Daoy (cell line): ENCODE measurements at regions not wholly inside any gene's neighbourhood (a gene's known extent, or its start where the extent isn't known, plus 50 kb on each side); places are given as distances from the start of the nearest gene placed in this dataset.

Experiments
- DNase-seq: peaks from one replicate; pipeline ENCODE4 v3.0.0-alpha.2; 2015; ENCODE audit warnings: low read depth

DNA sequence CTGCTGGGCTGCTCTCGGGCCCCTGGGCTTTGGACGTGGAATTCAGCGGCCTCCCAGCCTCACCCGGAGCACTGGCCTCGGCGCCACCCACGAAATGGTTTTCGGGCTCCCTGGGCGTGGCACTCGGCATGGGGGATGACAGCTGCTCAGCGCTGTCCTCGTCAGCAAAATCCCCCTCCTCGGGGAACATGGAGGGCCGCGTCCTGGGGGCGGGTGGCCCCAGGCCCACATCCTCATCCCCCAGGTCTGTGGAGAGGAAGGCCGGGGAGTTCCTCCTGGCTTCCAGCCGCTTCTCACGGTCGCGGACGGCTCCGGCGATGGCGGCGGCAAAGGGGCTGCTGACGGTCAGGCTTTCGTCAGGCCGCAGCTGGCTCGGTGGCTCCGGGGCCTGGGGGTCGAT is 88.4 kb downstream of the CTTN start:
- DNase-seq = no peak

DNA sequence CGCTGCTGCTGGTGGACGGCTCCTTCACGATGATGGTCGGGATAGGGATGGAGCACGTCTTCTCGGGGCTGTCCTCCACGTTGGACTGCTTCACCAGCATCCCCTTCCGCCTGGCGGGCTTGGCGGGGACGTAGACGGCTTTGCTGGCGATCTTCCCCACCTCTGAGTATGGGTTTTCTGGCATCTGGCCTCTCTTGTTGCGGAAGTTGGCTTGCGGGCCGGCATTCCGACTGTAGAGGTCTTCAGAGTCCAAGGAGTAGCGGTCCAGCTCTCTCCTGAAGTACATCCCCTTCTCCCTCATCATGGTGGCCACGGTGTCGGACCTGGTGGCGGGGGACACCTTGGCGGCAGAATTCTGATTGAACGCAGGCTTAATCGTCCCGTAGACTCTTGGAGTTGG is 88.8 kb downstream of the CTTN start:
- DNase-seq = no peak

DNA sequence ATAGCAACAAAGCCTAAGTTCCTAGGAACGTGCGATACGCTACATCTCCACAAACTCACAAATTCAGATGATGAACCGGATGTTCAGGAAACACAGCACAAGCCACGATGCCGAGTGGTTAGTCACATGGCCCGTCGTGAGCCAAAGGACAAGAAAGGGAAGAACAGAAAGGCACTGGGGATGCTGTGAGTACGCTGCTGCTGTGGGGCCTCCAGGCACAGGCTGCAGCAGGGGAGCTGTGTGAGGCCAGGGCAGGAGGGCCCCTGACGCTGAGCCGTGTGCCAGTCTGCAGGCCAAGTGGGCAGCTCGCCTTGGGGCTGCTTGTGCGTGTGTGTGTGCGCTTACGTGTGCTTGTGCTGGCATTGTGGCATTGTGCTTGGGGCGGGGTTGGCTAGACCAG is 89.4 kb downstream of the CTTN start:
- no peak for DNase-seq

DNA sequence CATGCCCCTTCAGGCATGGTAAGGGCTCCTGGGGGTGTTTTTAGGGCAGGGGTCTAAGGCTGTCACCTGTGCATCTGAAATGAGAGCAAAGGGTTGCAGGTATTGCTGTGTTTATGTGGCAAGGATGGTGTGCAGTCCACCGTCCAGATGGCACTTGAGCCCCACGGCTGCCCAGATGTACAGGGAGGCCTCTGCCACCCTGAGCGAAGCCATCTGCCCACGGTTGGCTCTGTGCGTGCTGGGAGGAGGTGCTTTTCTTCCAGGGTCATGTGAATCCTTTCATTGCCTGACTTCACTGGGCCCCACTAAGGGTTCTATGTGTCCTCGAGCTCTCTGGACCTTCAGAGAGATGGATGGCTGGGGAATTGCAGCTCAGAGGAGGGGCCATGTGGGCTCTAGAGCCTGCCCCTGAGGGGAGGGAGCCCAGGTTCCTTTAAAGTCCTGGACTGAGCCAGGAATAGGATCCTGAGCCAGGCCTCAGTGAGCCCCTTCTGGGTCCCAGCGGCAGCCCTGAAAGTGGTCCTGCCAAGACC is 89.9 kb downstream of the CTTN start:
- no peak for DNase-seq

DNA sequence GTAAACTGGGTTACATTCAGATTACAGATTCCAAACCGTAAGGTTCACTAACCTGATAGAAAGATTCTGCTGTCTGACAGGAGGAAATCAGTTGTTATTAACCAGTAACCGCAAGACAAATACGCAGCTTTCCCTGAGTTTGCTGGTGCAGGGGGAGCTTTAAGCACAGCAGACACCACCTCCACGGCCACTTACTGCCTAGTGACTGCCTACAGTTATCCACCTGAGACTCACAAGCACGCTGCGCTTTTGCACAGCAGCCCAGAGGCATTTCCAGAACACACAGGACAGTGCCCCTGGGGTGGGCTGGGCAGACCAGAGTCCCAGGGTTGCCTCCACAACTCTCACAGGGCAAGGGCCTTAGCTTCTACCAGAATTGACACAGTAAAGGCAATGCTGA is 90.9 kb downstream of the CTTN start:
- DNase-seq = no peak

DNA sequence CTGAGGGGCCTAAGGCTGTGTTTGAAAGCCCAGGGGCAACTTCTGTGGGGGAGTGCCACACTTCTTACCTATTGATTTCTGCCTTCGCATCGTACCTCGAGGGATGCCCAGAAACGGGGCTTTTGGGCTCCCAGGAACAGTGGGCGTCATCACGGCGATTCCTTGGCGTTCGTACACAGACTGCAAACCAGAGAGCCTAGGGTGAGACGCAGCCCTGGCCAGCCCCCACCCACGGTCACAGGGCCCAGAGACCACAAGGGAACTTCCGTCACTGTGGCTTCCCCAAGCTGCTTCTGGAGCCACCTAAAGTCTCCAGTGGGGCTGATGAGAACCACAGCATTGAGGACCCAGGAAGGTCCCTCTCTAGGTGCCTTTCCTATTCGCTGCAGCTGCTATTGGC is 91.9 kb downstream of the CTTN start:
- no peak for DNase-seq

DNA sequence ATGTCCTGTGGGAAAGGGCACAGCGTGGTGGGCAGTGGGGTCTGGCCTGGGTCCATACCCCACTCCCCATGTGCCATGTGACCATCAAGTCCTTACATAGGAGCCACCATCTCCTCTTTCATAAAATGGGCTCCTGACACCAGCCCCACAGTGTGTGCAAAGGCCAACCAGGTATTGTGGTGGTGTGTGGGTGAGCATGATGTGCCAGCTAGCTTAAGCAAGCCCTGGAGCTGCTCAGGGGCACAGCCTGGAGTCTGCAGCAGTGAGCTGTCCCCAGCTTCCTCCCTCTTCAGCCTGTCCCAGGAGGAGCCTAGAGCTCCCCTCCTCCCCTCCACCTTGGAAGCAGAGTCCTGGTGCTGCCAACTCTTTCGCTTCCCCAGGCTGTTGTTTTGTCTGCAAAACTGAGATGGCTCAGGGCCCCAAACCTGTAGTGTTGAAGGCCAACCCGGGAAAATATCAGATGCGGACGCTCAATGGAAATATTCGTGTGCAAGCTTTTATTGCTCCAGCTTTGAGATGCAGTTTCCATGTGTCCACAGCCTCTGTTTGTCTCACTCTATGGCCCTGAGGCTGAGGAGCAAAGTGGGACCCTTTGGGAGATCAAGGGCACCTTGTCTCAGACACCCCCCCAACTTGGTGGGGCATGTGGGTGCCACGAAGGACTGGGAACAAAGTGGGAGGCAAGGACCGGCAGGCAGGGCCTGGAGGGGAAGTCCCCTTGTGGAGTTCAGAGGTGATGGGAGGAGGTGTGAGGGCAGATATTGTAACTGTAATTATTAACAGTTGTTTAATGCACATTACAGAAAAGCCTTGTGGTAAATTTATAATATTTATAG is 92.6 kb downstream of the CTTN start:
- no peak for DNase-seq

DNA sequence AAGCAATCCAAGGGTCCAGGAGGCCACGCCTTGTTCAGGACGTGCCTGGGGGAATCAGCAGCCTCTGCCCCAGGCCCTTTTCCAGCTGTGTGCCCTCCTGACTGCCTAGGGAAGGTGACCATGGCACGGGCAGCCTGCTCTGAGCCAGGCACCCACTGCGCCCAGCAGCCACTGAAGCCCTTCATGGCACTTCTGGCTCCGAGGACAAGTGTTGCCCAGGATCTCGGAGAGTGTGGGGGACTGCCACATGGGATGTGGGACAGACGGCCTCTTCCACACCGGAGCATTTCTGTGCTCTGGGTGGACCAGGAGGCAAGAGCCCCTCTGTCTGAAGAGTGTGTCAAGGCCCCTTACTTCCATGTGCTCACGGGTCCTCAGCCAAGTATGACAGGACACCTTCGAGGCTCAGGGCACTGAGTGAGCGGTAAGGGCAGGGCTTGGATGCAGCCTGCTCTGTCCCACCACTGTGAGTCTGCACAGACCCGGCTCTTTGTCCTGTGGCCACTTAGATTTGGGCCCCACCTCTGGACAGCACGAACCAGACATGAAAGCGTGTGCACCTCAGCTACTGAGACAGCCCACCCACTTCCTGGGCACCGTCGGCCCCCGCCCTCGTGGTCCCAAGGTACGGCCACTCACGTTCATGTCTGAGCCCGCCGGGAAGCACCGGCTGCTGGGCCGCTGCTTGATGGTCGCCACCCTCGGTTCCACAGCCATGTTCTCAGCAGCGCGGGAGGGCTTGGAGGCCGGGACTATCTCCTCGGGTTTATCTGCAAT is 93.6 kb downstream of the CTTN start:
- no peak for DNase-seq

DNA sequence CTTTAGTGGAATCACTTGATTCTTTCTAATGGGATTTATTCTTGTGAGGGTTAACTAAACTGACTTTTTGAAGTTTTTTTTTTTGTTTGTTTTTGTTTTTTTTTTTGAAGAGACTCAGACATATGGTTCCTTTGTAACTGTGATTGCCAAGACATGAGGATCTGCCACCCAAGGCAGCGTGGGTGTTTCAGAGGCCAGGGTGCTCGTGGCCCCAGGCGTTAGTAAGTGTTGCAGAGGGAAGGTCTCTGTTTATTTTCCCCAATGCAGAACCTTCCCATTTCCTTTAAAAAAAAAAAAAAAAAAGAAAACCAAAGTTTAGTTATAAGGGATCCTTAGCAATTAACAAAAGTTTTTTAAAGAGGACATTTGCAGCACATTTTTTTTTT is 94.8 kb downstream of the CTTN start:
- no peak for DNase-seq

DNA sequence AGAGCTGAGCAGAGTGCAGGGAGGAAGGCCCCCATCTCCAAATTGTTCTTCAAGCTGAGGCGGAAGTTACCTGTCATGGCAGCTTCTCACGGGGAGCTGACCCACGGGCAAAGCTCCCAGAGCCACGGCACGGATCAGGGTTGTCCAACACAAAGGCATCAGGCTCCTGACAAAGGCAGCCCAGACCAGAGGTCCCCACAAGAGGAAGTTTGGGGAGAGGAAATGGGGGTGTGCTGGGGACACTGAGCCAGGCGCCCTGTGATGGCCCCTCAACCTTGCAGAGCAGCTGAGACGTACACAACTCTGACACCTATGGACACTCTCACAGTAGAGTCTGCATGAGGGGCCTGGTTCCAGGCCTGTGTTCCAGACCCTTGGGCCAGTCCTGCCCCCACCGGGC is 95.6 kb downstream of the CTTN start:
- DNase-seq = no peak

DNA sequence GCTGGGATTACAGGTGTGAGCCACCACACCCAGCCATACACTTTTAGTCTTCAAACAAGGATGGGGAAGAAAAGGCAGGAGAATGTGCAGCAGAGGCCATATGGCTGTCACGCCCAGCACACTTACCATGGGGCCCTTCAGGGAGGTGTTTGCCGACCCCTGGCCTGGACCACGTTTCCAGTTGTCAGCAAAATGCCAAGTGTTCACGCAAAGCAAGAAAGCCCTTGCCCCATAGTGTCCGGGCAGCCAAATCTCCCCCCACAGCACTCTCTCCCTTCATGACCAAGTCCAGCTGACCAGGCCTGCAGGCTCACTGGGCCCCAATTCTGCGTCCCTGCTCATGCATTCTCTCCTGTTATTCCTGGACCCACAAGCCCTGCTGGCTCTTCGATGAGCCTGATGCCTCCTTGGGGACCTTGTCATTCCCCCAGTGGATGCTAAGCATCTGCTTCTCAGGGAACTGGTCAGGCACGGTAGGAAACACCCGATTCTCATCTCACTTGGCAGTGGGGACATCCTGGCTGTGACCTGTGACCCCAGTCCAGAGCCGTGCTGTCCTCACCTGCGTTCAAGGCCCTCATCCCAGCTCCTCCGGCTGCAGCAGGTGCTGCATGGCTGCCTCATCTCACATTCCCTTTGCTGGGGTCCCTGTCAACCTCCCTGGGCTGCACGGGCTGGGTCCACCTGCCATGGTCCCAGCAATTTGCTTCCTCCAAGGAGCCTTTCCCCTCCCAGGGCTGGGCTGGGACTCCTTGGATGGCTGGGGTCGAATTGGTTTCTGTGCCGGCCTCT is 96.4 kb downstream of the CTTN start:
- DNase-seq = no peak

DNA sequence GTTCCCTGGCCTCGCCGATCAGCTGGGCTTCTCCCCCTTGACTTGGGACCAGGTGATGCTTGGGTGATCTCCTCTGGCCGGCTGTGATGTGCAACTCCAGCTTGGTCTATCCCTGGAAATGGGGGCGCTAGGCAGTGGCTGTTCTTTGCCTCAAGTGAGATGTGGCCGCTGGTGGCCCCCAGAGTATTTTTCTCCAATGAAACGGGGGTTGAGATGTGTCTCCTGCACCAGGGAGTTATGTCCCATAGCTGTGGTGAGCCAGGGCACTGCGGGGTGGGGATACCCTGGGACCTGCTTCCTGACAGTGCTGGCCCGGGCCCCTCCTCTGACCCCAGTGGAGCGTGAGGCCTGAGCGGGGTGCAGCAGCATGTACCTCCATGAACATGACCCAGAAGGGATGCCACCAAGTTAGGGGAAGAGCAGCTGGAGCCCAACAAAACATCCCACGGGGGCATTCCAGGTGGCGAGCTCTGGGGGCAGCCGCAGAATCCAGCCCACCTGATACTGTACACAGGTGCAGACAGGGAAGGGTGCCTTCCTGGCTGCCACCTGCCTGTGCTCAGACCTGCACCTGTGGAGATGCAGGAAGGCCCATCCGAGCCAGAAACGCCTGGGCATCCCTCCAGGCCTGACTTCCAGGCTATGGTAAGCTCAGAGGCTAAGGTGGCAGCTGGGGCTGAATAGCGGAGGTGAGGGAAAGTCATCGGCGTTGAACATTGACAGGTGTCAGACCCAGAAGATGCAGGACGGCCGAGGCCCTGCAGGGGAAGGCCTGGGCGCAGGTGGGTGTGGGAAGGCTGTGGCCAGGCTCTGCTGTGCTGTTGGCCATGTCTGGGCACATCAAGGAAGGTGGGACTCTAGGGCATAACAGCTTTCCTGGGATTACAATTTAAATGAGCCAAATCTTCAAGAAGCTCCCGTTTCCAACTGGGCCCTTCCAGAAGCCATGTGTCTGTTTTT is 97.3 kb downstream of the CTTN start:
- DNase-seq = no peak

DNA sequence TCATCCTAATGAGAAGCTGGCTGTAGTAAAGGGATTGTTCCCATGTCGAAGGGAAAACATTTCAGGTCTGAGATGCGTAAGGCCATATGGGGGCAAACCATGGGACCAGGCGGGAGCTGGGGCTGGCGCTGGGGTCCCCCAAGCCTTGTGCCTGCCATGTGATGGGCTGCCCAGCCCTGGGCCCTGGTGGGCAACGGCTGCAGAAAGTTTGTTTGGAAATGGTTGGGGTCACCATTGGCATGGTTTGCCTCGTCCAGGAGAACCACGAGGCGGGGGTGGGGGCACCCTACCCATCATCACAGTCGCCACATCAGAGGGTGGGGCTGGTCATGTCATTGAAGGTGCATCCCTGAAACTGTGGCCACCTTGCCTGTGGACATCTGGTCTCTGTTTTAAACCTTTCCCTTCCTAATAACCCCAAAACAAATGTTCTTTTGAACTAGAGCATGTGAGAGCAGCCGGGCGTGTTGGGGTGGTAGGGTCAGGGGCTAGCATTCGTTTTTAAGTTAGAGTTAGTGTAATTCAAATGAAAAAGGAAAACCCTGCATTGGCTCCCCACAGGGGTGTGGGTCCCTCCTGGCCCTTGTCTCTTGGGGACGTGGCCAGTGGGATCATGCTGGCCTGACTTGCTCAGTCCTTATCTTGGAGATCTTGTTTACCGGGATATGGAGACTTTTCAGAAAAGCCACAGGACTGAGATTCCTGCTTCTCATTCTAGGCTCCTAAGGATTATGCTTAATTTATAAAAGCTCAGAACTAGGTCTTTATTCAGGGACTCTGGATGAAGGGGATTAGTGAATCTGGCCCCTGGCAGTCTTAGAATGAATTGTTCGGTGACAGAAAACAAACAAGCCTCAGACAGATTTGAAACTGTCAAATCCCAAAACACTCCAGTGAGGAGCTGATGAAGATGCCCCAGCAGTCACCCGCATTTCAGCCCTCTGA is 98.5 kb downstream of the CTTN start:
- DNase-seq = no peak

DNA sequence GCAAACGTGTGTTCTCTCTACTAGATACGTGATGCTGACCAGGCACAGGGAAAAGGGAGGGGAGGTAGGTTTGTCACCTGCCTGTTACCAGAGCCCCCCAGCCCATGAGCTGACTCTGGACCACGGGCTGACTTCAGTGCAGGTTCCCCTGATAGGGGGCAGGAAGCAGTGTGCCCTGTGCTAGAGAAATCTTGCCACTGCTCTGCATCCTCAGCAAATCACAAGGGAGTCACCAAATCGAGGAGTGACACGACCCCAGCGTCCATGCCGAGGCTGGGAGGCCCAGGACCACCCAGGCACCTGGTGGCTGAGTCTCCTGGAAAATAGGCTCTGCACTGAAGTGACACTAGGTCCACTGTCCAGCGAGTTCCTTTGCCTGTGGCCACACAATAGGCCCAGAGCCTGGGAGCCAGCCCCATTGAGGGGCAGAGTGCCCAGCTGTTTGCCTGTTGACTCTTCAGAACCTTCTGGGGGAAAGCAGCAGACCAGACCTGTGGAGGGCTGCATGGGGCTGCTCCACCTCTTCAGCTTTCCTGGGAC is 99.3 kb downstream of the CTTN start:
- no peak for DNase-seq

DNA sequence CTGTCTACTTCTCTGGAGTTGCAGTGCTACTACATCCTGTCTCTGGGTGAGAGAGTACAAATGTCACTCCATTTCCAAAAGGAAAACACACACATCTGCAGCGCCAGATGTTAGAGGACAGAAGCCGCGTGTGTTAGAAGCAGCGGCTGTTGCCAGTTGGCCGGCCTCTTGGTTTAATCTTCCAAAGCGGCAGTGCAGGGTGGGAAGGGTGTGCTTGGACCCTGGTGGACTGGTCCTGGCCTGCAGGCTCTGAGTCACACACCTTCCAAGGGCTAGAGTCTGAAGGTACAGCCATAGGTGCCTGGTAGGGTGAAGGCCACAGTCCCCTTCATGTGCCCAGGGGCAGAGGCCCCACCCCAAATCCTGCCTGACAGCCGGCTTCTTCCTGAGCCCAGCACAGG is 99.8 kb downstream of the CTTN start:
- no peak for DNase-seq

DNA sequence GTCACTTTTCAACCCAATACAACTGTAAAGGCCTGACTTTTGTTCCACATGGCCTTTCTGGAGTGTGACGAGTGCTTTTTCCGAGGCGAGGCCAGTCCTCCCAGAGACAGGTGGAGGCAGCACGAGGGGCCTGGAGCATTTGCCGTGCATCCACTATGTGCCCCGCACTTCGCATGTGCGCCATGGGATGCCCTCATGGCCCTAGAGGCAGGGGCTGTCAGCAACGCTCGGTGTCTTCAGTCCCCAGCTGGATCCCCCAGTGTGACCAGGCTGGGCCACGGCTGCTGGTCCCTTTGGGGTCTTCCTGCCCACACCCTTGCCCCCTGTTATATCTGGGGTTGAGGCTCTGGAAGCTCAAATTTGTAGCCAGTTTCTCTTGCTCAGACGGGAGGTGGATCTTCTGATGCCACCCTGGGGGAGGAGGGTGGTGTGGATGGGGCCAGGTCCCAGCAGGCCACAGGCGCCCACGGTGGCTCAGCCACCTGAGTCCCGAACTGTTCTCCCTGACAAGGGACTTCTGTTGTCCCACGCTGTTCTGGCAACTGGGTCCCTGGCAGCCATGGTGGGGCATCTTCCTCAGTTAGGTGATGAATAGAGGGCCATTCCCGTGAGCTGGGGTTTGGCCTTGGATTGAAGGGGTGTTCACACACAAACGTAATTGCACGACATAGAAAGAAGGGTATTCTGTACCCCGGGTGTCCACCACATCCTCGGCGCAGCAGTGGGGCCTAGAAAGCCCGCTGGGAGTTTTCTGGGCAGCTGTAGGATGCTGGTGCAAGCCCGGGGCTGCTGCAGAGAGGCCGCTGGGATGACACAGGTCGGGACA is 100.9 kb downstream of the CTTN start:
- no peak for DNase-seq

DNA sequence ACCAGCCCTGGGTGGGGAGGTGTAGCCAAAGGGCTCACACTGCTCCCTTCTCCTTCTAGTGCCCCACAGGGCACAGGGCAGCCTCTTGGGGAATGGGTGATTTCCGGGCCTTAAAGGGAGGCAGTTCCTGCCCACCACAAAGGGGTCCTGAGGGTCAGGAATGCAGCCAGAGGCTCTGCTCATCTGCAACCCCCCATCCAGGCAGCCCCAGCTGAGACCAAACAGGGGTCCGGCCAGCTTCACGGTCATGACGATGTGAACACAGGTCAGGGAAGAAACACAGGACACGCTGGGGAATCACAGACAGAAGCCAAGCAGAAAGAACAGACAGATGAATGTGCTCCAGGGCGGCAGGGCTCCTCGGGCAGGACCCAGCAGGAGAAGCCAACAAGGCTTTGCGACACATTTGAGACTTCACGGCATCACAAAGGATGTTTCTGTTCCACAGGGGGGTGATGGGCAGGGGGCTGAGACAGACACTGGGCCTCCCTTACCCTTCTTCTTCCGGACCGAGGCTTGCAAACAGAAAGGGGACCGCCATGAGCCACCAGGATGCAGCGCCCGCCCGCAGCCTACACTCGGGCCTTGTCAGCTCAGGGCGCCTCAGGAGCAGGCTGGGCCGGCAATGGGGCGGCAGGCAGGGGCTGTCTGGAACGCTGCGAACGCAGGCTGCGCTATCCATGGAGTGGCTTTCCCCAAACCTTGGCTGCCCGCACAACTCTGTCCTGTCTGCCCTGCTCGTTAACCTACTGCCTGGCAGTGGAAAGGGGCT is 101.9 kb downstream of the CTTN start:
- no peak for DNase-seq
